NB4 (cell line): ENCODE measurements at regions not wholly inside any gene's neighbourhood (a gene's known extent, or its start where the extent isn't known, plus 50 kb on each side); places are given as distances from the start of the nearest gene placed in this dataset.

ENCODE experiments used
- MYC ChIP-seq: IDR thresholded peaks from 2 replicates; pipeline ENCODE4 v1.6.1; 2011; ENCODE audit warnings: low read depth, low read length
- POLR2A ChIP-seq: IDR thresholded peaks from 2 replicates; pipeline ENCODE4 v1.6.1; 2011; ENCODE audit warnings: mild to moderate bottlenecking; ENCODE audit not compliant: insufficient read length; ENCODE audit errors: extremely low read depth
- TF ChIP-seq, protein P1 (sequence below): IDR thresholded peaks from one replicate; pipeline ENCODE4 v1.5.1; 2012; ENCODE audit warnings: low read depth, low read length

- TF ChIP-seq POLR2A (no peak), MYC (no peak)
- TF ChIP-seq, protein P1, sequence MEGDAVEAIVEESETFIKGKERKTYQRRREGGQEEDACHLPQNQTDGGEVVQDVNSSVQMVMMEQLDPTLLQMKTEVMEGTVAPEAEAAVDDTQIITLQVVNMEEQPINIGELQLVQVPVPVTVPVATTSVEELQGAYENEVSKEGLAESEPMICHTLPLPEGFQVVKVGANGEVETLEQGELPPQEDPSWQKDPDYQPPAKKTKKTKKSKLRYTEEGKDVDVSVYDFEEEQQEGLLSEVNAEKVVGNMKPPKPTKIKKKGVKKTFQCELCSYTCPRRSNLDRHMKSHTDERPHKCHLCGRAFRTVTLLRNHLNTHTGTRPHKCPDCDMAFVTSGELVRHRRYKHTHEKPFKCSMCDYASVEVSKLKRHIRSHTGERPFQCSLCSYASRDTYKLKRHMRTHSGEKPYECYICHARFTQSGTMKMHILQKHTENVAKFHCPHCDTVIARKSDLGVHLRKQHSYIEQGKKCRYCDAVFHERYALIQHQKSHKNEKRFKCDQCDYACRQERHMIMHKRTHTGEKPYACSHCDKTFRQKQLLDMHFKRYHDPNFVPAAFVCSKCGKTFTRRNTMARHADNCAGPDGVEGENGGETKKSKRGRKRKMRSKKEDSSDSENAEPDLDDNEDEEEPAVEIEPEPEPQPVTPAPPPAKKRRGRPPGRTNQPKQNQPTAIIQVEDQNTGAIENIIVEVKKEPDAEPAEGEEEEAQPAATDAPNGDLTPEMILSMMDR, result no peak
Observed at GRCh38 chr10:23870651-23871610, 338.0 kb upstream of the KIAA1217 start.
